GM18909 (cell line): ENCODE measurements at regions not wholly inside any gene's neighbourhood (a gene's known extent, or its start where the extent isn't known, plus 50 kb on each side); places are given as distances from the start of the nearest gene placed in this dataset.

Source experiments
- ATAC-seq: cut with Tn5 transposase; IDR thresholded peaks from one replicate; pipeline ENCODE4 v1.9.1; 2021; ENCODE audit warnings: mild to moderate bottlenecking; ENCODE audit not compliant: unreplicated experiment, poor library complexity

DNA sequence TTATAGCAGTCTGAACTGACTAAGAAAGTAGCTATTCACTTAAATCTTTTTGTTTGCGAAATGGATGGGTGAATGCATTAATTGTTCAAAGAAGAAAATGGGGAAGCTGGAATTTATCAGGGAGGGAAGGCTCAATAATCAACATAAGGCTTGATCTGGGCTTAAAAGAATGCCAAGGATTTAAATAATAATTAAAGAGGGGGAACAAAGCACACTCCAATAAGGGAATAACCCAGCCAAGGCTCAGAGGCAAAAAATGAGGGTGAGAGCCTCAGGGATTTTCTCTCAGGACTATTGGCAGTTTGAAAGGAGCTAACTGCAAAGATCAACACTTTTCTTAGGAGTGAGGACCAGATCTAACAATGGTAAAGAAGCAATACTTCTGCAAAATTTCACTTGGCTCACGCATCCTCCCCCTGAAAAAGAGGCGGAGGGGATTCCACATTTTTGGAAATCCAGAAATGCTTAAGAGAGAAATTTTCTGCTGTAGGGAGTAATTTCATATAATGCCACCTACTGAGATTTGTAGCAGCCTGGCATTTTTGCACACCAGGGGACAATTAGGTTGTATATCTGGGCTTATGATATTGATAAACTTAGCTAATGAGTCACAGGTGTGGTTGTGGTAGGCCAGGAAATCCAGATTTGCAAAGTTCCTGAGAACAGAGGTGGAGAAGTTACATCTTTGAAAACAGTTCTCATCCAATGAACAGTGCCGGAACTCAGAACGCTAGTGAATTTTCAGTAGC is 405.1 kb downstream of the TUSC7 start:
- ATAC-seq = no peak

GRCh38 chr3:117117188-117117936 is 407.8 kb downstream of the TUSC7 start:
- ATAC-seq = no peak

GRCh38 chr3:117118604-117119003 is 409.0 kb downstream of the TUSC7 start:
- ATAC-seq = no peak

GRCh38 chr3:117120014-117120413 is 410.4 kb downstream of the TUSC7 start:
- ATAC-seq = no peak

GRCh38 chr3:117122609-117123008 is 413.0 kb downstream of the TUSC7 start:
- ATAC-seq = no peak

DNA sequence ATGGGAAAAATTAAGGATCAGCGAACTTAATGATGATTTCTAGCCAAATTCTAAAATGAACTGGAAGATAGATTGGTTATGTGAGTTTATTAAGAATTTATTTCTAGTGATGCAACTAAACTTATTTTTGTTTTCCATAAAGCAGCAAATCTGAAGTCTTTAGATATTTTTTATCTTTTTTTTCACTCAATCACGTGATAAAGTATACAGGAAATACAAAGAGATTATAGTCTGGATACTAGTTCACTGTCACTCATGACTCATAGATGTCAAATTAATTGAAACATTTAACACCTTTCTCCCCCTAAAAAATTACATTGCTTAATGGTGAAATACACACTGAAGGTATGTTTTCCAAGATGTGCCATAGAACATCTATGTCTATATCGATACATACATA is 416.9 kb downstream of the TUSC7 start:
- no peak for ATAC-seq

- ATAC-seq = no peak
Measured at GRCh38 chr3:117126946-117127546, 417.5 kb downstream of the TUSC7 start.

DNA sequence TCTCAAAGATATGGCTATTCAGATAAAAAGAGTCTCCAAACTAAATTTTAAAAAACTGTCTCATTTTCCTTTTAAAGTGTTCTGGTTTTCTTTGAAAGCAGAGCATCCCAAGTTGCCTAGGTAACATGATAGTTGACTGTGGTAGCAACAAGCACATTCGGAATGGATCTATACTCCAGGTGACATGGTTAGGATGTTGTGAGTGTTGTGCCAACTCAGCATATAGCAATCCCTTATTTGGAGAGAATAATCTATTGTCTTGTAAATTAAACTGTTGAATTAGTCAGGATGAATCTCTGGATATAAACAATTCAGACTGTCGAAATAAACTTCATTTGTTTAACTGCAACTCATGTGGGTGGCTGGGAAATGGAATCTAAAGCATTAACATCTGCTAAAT is 418.6 kb downstream of the TUSC7 start:
- no peak for ATAC-seq

- ATAC-seq = no peak
Measured at GRCh38 chr3:117128872-117129271, 419.3 kb downstream of the TUSC7 start.

- no peak for ATAC-seq
Measured at GRCh38 chr3:117129516-117129915, 419.9 kb downstream of the TUSC7 start.

DNA sequence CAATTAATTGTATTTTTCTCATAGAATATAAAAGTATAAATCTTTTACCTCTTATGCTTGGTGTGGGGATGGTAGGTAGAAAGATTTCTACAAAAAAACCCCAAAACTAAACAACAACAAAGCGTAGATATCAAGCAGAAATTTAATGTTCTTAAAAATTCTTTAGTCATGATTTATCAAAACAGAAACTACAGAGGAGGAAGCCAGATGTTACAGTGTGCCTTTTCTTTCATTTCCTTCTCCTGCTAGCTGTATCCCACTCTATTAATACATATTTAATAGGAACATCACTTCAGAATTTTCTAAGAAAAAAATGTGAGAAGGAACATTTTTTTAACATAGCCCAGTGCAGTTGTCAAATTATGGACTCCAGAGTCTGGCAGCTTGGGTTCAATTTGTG is 420.6 kb downstream of the TUSC7 start:
- ATAC-seq = no peak

GRCh38 chr3:117131259-117131658 is 421.7 kb downstream of the TUSC7 start:
- ATAC-seq = no peak

DNA sequence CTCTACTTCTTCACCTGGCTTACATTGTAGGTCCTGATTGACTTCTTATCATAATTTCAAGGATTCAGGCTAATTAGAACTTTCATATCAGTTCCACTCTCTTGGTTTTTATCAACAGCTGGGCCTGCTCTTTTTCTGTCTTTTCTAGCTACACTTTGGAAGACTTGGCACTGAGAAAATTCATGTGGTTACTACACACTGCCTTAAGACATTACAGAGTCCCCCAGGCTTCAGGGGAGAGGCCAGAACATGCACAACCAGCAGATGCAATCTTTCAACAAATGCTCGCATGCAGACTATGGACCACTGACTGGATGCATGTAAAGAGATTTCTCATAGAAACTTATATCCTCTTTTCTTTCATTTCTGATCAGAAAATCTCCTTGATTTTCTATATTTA is 423.5 kb downstream of the TUSC7 start:
- ATAC-seq = no peak

DNA sequence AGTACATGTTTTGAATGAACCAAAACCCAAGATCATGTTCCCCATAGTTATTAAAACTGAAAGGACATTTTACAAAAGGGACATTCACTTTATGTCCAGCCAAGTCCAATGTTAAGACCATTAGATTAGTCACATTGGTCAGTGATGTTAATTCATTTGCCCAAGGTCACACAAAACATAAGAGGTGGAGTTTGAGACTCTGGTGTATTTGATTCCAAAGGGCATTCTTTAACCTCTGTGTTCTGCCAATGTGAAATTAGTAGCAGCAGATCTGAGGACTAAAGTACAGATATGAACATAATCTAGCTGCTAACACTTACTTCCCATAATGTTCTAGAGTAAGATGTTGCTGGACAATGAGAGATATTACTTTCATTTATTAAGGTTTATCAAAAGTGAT is 425.6 kb downstream of the TUSC7 start:
- no peak for ATAC-seq

- no peak for ATAC-seq
Measured at GRCh38 chr3:117136003-117136402, 426.4 kb downstream of the TUSC7 start.

GRCh38 chr3:117137065-117137464 is 427.5 kb downstream of the TUSC7 start:
- ATAC-seq = no peak

- ATAC-seq = no peak
Measured at GRCh38 chr3:117139681-117140080, 430.1 kb downstream of the TUSC7 start.

- ATAC-seq = no peak
Measured at GRCh38 chr3:117141812-117142211, 432.2 kb downstream of the TUSC7 start.

DNA sequence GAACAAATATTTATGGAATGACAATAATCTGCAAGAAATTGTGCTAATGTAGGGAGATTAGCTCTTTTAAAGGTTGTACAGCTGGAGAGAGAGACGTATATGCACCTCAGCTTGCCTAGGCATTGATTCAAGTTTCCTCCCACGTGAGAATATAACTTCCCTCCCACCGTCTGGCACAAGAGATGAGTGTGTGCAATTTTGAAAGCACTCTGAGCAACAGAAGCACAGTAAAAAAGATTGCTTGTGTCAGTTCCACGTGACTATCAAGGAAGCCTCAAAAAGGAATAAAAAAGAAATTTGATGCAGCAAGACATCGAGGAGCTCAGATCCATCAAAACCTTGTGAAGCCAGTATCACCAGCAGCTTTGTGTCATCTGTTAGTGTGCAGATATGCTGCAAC is 435.3 kb downstream of the TUSC7 start:
- no peak for ATAC-seq

DNA sequence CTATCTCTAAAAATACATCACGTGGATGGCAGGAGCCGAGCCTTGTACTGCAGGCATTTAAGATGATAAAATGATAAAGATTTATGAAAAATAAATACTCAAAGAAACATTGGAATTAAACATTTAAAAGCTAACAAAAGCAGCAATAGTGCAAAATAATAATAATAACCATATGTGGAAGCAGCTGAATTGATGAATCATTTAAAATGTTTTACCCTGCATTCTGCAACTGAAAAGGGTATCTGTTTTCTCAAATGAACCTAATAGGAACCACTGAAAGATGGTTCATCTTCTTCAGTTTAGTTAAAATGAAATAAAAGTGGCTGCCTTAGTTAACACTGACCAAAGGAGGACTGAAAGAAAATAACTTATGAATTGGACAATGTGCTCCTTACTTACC is 436.1 kb downstream of the TUSC7 start:
- ATAC-seq = no peak

DNA sequence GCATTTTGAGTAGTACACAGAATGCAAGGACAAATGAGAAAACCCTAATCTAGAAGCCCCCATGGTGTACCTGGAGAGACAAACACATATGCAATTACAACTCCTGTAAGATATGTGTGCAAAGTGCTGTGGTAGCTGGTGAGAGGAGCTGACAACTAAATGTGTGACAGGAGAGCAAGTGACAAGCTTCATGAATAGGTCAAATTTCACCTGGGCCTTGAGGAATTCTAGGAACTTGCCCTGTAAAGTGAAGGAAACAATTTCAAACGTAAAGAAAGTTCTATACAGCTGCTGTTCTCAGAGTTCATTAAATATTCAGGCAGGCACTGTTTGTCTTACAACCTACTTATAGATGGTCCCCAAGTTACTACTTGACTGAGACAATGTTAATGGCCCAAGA is 437.0 kb downstream of the TUSC7 start:
- ATAC-seq = no peak

DNA sequence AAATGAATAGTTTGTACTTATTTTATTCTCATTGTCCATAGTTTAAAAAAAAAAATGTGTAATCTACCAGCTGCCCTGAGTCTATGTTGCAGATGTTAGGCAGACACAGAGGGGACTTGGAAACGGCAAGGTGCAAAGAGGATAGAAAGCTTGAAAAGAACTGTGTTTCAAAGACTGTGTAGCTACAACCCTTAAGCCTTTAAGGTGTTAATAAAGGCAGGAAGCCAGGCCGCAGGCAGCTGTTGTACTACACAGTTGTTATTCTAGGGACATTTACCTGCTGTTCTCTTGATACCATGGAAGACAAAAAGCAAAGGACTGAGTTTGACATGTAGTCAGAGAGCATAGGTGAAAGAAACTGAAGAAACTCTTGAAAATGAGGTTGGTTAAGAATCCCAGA is 440.0 kb downstream of the TUSC7 start:
- no peak for ATAC-seq
